ENCODE measurements at regions not wholly inside any gene's neighbourhood (a gene's known extent, or its start where the extent isn't known, plus 50 kb on each side); places are given as distances from the start of the nearest gene placed in this dataset.

- TF ChIP-seq, protein P1, sequence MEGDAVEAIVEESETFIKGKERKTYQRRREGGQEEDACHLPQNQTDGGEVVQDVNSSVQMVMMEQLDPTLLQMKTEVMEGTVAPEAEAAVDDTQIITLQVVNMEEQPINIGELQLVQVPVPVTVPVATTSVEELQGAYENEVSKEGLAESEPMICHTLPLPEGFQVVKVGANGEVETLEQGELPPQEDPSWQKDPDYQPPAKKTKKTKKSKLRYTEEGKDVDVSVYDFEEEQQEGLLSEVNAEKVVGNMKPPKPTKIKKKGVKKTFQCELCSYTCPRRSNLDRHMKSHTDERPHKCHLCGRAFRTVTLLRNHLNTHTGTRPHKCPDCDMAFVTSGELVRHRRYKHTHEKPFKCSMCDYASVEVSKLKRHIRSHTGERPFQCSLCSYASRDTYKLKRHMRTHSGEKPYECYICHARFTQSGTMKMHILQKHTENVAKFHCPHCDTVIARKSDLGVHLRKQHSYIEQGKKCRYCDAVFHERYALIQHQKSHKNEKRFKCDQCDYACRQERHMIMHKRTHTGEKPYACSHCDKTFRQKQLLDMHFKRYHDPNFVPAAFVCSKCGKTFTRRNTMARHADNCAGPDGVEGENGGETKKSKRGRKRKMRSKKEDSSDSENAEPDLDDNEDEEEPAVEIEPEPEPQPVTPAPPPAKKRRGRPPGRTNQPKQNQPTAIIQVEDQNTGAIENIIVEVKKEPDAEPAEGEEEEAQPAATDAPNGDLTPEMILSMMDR (IDR thresholded peaks at IDR 0.05), result no peak
- TF ChIP-seq POLR2A (IDR thresholded peaks at IDR 0.05), result no peak
These were observed 217.4 kb upstream of the FGF13 start for GRCh38 chrX:138928737-138929459.

Measured in Peyer's patch (tissue), 4 donors.